Cardiac fibroblast (primary cell): ENCODE measurements at regions not wholly inside any gene's neighbourhood (a gene's known extent, or its start where the extent isn't known, plus 50 kb on each side); places are given as distances from the start of the nearest gene placed in this dataset.

ENCODE experiments used
- DNase-seq, 2 donors: peaks; one replicate each; pipeline versions ENCODE4 v3.0.0 to v3.0.0-alpha.2; 2010; ENCODE audit warnings: low read depth in 2 of 2
- H3K4me3 ChIP-seq, 2 donors: replicated peaks in 1 of 2; 1 replicate in 1 of 2; 2 replicates in 1 of 2; pipeline ENCODE4 v1.5.1; 2011; ENCODE audit warnings: low read depth in 2 of 2, low read length in 2 of 2, mild to moderate bottlenecking in 2 of 2, moderate library complexity in 1 of 2
- CTCF ChIP-seq: IDR thresholded peaks from one replicate; pipeline ENCODE4 v1.5.1; 2011; ENCODE audit warnings: low read depth, mild to moderate bottlenecking, low read length, inconsistent platforms

- no peak for TF ChIP-seq CTCF
- H3K4me3 ChIP-seq, result no peak overlapping the region
- DNase-seq, result no peak
Measured at GRCh38 chr5:85077581-85077980, 692.9 kb upstream of the EDIL3 start.

DNA sequence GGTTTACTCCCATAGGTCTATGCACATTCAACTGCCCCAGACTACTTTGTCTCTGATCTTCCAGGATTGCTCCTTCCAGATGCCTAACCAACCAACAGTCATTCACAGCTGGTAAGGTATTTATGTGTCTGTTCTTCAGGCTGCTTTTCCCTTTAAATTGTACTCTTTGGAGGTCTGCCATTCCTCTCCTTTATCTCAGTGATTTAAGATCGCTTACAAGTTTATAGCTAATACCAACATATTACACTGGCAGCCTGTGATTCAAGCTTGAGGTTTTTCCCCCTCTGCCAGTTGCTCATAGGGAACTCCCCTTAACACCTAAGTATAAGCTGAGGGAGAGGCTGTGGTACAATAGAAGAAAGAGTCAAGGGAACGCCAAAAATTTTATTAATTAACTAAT lies 711.7 kb upstream of the EDIL3 start:
- no peak overlapping the region for H3K4me3 ChIP-seq
- no peak for TF ChIP-seq CTCF
- no peak for DNase-seq

DNA sequence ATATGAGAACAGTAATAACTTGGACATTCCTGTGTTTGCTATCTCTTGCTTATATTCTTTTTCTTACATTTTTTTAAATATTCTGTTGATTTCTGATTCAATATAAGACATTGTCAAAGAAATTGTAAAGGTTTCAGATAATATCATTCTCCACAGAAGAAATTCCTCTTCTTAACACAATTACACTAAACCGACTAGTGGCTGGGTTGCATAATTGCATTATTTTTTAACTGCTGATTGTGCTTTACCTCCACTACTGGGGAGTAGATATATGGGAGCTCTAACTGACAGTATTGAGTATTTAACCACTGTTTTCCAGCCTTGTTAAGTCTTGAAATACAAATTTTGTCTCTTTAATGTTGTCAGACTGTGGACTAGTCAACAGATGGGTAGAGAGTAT lies 723.8 kb upstream of the EDIL3 start:
- no peak for TF ChIP-seq CTCF
- DNase-seq, result no peak

DNA sequence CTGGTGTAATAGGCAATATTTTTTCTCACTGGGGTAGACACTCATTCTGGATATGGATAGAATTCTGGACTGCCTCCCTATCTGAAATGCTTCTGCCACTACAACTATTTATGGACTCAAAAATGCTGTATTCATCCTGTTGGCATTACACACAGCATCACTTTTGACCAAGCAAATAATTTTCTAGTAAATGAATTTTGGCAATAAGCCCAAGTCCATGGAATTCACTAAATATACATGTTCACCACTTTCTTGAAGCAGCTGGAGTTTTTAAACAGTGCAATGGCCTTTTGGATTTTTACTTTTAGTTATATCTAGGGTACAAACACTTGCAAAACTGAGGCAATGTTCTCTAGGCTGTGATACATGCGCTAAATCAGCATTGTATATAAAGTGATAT lies 724.9 kb upstream of the EDIL3 start:
- TF ChIP-seq CTCF, result no peak
- DNase-seq, result no peak
- H3K4me3 ChIP-seq, result no peak overlapping the region

More for the DNA sequence above, 723.8 kb upstream of the EDIL3 start:
- H3K4me3 ChIP-seq, result no peak overlapping the region

- H3K4me3 ChIP-seq, result no peak overlapping the region
- DNase-seq, result peak in 1 of 2 donors; percentile 0
- TF ChIP-seq CTCF, result no peak
Measured at GRCh38 chr5:85132269-85132668, 747.6 kb upstream of the EDIL3 start.

GRCh38 chr5:85140471-85140870 lies 755.8 kb upstream of the EDIL3 start:
- no peak overlapping the region for H3K4me3 ChIP-seq
- TF ChIP-seq CTCF, result no peak
- DNase-seq, result peak in 1 of 2 donors; percentile 1

DNA sequence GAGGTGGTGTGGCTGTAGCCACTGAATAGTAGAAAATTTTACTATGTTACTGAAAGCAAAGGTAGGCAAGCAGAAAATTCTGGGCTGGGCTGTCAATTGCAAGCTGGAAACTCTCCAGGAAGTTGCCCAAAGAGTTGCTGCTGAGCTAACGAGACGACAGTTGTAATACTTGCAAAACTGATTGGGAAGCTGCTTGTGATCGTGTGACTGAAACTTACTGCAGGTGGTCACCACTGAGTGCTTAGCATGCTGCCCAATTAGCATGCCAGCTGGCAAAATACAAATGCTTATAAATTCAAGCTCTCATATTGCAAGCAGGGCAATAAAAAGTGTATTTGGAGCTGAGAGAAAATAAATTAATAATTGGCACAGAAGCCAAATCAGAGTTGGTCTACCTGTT lies 758.5 kb upstream of the EDIL3 start:
- TF ChIP-seq CTCF, result no peak
- no peak overlapping the region for H3K4me3 ChIP-seq
- no peak for DNase-seq
